ENCODE measurements at regions not wholly inside any gene's neighbourhood (a gene's known extent, or its start where the extent isn't known, plus 50 kb on each side); places are given as distances from the start of the nearest gene placed in this dataset.

GRCh38 chr20:12670301-12670700 lies 338.5 kb upstream of the SPTLC3 start:
- H3K9me3 ChIP-seq = no peaks in the 10 kb centered on the region
- H3K36me3 ChIP-seq = no peaks in the 10 kb centered on the region
- no peak for ATAC-seq (ENCODE audit: low FRiP score in 2 of 2)
- WGBS, 2 donors = 58 to 82% methylated on average over 1 of the region's 1 CpG
- H3K4me1 ChIP-seq = no peaks in the 10 kb centered on the region
- H3K27me3 ChIP-seq = no peaks in the 10 kb centered on the region
- DNase-seq = no peak
- TF ChIP-seq EP300 (IDR thresholded peaks at IDR 0.05) (no peak), POLR2AphosphoS5 (IDR thresholded peaks at IDR 0.05) (no peak), POLR2A (IDR thresholded peaks at IDR 0.05) (no peak), CTCF (IDR thresholded peaks at IDR 0.05) (no peak)
- no peak overlapping the region for H3K27ac ChIP-seq
- H3K4me3 ChIP-seq = no peak overlapping the region

- Histone ChIP-seq H3K36me3 (no peaks in the 10 kb centered on the region), H3K27ac (no peak overlapping the region), H3K4me1 (no peaks in the 10 kb centered on the region), H3K27me3 (no peaks in the 10 kb centered on the region), H3K4me3 (no peak overlapping the region), H3K9me3 (no peaks in the 10 kb centered on the region)
- ATAC-seq (ENCODE audit: low FRiP score in 2 of 2) = no peak
- TF ChIP-seq EP300 (IDR thresholded peaks at IDR 0.05) (no peak), POLR2AphosphoS5 (IDR thresholded peaks at IDR 0.05) (no peak), CTCF (IDR thresholded peaks at IDR 0.05) (no peak), POLR2A (IDR thresholded peaks at IDR 0.05) (no peak)
- 65 to 71% methylated on average over 5 of the region's 5 CpGs for WGBS, 2 donors
- no peak for DNase-seq
Observed at GRCh38 chr20:12673352-12673751, 335.4 kb upstream of the SPTLC3 start.

- Histone ChIP-seq H3K36me3 (no peaks in the 10 kb centered on the region), H3K9me3 (no peaks in the 10 kb centered on the region), H3K4me3 (no peak overlapping the region), H3K27me3 (no peaks in the 10 kb centered on the region), H3K27ac (no peak overlapping the region), H3K4me1 (no peaks in the 10 kb centered on the region)
- 77 to 78% methylated on average over 1 of the region's 1 CpG for WGBS, 2 donors
- ATAC-seq (ENCODE audit: low FRiP score in 2 of 2) (no peak), DNase-seq (no peak)
- TF ChIP-seq EP300 (IDR thresholded peaks at IDR 0.05) (no peak), CTCF (IDR thresholded peaks at IDR 0.05) (no peak), POLR2AphosphoS5 (IDR thresholded peaks at IDR 0.05) (no peak), POLR2A (IDR thresholded peaks at IDR 0.05) (no peak)
Observed at GRCh38 chr20:12677925-12678324, 330.8 kb upstream of the SPTLC3 start.

GRCh38 chr20:12679447-12679846 lies 329.3 kb upstream of the SPTLC3 start:
- Histone ChIP-seq H3K4me1 (no peaks in the 10 kb centered on the region), H3K27ac (no peak overlapping the region), H3K36me3 (no peaks in the 10 kb centered on the region), H3K27me3 (no peaks in the 10 kb centered on the region), H3K4me3 (no peak overlapping the region), H3K9me3 (no peaks in the 10 kb centered on the region)
- TF ChIP-seq CTCF (IDR thresholded peaks at IDR 0.05) (no peak), POLR2A (IDR thresholded peaks at IDR 0.05) (no peak), EP300 (IDR thresholded peaks at IDR 0.05) (no peak), POLR2AphosphoS5 (IDR thresholded peaks at IDR 0.05) (no peak)
- 79 to 88% methylated on average over 1 of the region's 1 CpG for WGBS, 2 donors
- DNase-seq (no peak), ATAC-seq (ENCODE audit: low FRiP score in 2 of 2) (no peak)

GRCh38 chr20:12682613-12683012 lies 326.2 kb upstream of the SPTLC3 start:
- no peaks in the 10 kb centered on the region for H3K27me3 ChIP-seq
- no peak overlapping the region for H3K4me3 ChIP-seq
- TF ChIP-seq CTCF (IDR thresholded peaks at IDR 0.05) = no peak
- TF ChIP-seq EP300 (IDR thresholded peaks at IDR 0.05) = no peak
- TF ChIP-seq POLR2AphosphoS5 (IDR thresholded peaks at IDR 0.05) = no peak
- TF ChIP-seq POLR2A (IDR thresholded peaks at IDR 0.05) = no peak
- H3K27ac ChIP-seq = no peak overlapping the region
- no peaks in the 10 kb centered on the region for H3K9me3 ChIP-seq
- DNase-seq = no peak
- no peaks in the 10 kb centered on the region for H3K36me3 ChIP-seq
- ATAC-seq (ENCODE audit: low FRiP score in 2 of 2) = no peak
- H3K4me1 ChIP-seq = no peaks in the 10 kb centered on the region

Measured in upper lobe of left lung (tissue), 6 donors.